NT2/D1 (cell line): ENCODE measurements at regions not wholly inside any gene's neighbourhood (a gene's known extent, or its start where the extent isn't known, plus 50 kb on each side); places are given as distances from the start of the nearest gene placed in this dataset.

ENCODE experiments used
- YY1 ChIP-seq: IDR thresholded peaks from 2 replicates; pipeline ENCODE4 v1.6.1; 2011; ENCODE audit not compliant: insufficient read length, insufficient read depth
- ZNF274 ChIP-seq: IDR thresholded peaks from 2 replicates; pipeline ENCODE4 v1.6.1; 2011; ENCODE audit warnings: mild to moderate bottlenecking, low read depth, low read length

DNA sequence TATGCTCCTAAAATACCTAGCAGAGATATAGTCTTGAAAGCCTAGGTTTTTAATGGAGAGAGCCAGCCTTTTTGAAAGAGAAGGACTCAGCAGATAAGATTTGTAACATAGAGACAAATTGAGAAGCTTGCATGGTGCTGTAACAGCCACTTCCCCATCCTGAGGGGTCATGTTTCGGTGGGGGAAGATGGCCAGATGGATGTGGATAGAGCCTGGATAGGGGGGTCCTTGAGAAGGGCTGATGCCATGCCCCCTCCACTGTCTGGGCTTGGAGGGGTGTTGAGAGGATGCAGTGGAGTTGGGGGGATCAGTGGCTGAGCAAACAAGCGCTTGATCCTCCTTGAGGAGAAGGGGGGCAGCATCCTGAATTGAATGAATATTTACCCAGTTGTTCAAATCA, 178.0 kb upstream of the HS6ST1 start:
- TF ChIP-seq YY1 (no peak), ZNF274 (no peak)
